ENCODE measurements at regions not wholly inside any gene's neighbourhood (a gene's known extent, or its start where the extent isn't known, plus 50 kb on each side); places are given as distances from the start of the nearest gene placed in this dataset.

GRCh38 chr4:128452415-128452814 is 164.8 kb upstream of the PGRMC2 start:
- CTCF ChIA-PET, result no interaction called here
- no peaks in the 10 kb centered on the region for H3F3A ChIP-seq (ENCODE audit: insufficient read depth, low read depth)
- H3K9me2 ChIP-seq (ENCODE audit: insufficient read depth), result no peaks in the 10 kb centered on the region
- TF ChIP-seq CTCF (conservative IDR thresholded peaks at IDR 0.05), result no peak
- no peak for TF ChIP-seq EZH2 (IDR thresholded peaks at IDR 0.05; ENCODE audit: low read depth)
- no peak overlapping the region for H3K4me2 ChIP-seq
- no peaks in the 10 kb centered on the region for H3K27me3 ChIP-seq (ENCODE audit: insufficient read depth, low read depth)
- no TSS peak for BruUV-seq (replicated peaks)
- no peaks in the 10 kb centered on the region for H3K9me3 ChIP-seq (ENCODE audit: insufficient read depth, low read depth)
- peaks cover 4% of the 10 kb centered on the region; the same call in 1 of the 2 replicates for H3K4me1 ChIP-seq (replicated peaks; ENCODE audit: insufficient read depth)
- intact Hi-C loops (cut with micrococcal nuclease; ENCODE audit: unreplicated experiment), result loop anchor here (5.0 to 10.0 kb wide), 2 partner anchors 115 to 642 kb away; partner anchors contain the start of genes C4orf33 and SCLT1
- DNase-seq, result no peak
- POLR2A ChIA-PET (ENCODE audit: unreplicated experiment), result no interaction called here
- H4K20me1 ChIP-seq (ENCODE audit: insufficient read depth), result no peaks in the 10 kb centered on the region
- H3K27ac ChIP-seq, result no peak overlapping the region
- H3K36me3 ChIP-seq (ENCODE audit: low read depth), result no peaks in the 10 kb centered on the region
- no peak overlapping the region for H3K4me3 ChIP-seq
- H3K79me2 ChIP-seq (ENCODE audit: low read depth), result no peaks in the 10 kb centered on the region
- H2AFZ ChIP-seq, result no peak overlapping the region

- Histone ChIP-seq H3K4me2 (no peak overlapping the region), H2AFZ (no peak overlapping the region), H3K4me1 (replicated peaks; ENCODE audit: insufficient read depth) (peaks cover 4% of the 10 kb centered on the region; the same call in 1 of the 2 replicates), H3K9me3 (ENCODE audit: insufficient read depth, low read depth) (no peaks in the 10 kb centered on the region), H3K4me3 (no peak overlapping the region), H3K9me2 (ENCODE audit: insufficient read depth) (no peaks in the 10 kb centered on the region), H3F3A (ENCODE audit: insufficient read depth, low read depth) (no peaks in the 10 kb centered on the region), H3K27ac (no peak overlapping the region), H3K27me3 (ENCODE audit: insufficient read depth, low read depth) (no peaks in the 10 kb centered on the region), H4K20me1 (ENCODE audit: insufficient read depth) (no peaks in the 10 kb centered on the region), H3K36me3 (ENCODE audit: low read depth) (no peaks in the 10 kb centered on the region), H3K79me2 (ENCODE audit: low read depth) (no peaks in the 10 kb centered on the region)
- POLR2A ChIA-PET (ENCODE audit: unreplicated experiment), result no interaction called here
- no peak for TF ChIP-seq CTCF (conservative IDR thresholded peaks at IDR 0.05)
- TF ChIP-seq EZH2 (IDR thresholded peaks at IDR 0.05; ENCODE audit: low read depth), result no peak
- CTCF ChIA-PET, result no interaction called here
- no peak for DNase-seq
- intact Hi-C loops (cut with micrococcal nuclease; ENCODE audit: unreplicated experiment), result loop anchor here (5.0 to 10.0 kb wide), 2 partner anchors 116 to 643 kb away; partner anchors contain the start of genes C4orf33 and SCLT1
- BruUV-seq (replicated peaks), result no TSS peak
Observed at GRCh38 chr4:128451270-128451905, 163.8 kb upstream of the PGRMC2 start.

GRCh38 chr4:128450326-128451120 is 162.9 kb upstream of the PGRMC2 start:
- Histone ChIP-seq H3K4me1 (replicated peaks; ENCODE audit: insufficient read depth) (peaks cover 4% of the 10 kb centered on the region; the same call in 1 of the 2 replicates), H3K9me2 (ENCODE audit: insufficient read depth) (no peaks in the 10 kb centered on the region), H3K27me3 (ENCODE audit: insufficient read depth, low read depth) (no peaks in the 10 kb centered on the region), H3K36me3 (ENCODE audit: low read depth) (no peaks in the 10 kb centered on the region), H3F3A (ENCODE audit: insufficient read depth, low read depth) (no peaks in the 10 kb centered on the region), H3K4me3 (no peak overlapping the region), H3K4me2 (no peak overlapping the region), H3K79me2 (ENCODE audit: low read depth) (no peaks in the 10 kb centered on the region), H3K27ac (no peak overlapping the region), H3K9me3 (ENCODE audit: insufficient read depth, low read depth) (no peaks in the 10 kb centered on the region), H2AFZ (no peak overlapping the region), H4K20me1 (ENCODE audit: insufficient read depth) (no peaks in the 10 kb centered on the region)
- no TSS peak for BruUV-seq (replicated peaks)
- ChIA-PET POLR2A (ENCODE audit: unreplicated experiment) (no interaction called here), CTCF (no interaction called here)
- DNase-seq, result no peak
- TF ChIP-seq EZH2 (IDR thresholded peaks at IDR 0.05; ENCODE audit: low read depth), result no peak
- no peak for TF ChIP-seq CTCF (conservative IDR thresholded peaks at IDR 0.05)
- intact Hi-C loops (cut with micrococcal nuclease; ENCODE audit: unreplicated experiment), result loop anchor here (5.0 to 10.0 kb wide), 2 partner anchors 117 to 644 kb away; partner anchors contain the start of genes C4orf33 and SCLT1
